Stimulated activated CD8-positive, alpha-beta memory T cell treated with anti-CD3 and anti-CD28 coated beads, Interleukin-15, amount 100 ng/mL, for 1 hour (primary cell): ENCODE measurements at regions not wholly inside any gene's neighbourhood (a gene's known extent, or its start where the extent isn't known, plus 50 kb on each side); places are given as distances from the start of the nearest gene placed in this dataset.

ENCODE experiments used
- DNase-seq: peaks from one replicate; pipeline ENCODE4 v3.0.0-alpha.2; 2020; ENCODE audit warnings: low read depth

DNA sequence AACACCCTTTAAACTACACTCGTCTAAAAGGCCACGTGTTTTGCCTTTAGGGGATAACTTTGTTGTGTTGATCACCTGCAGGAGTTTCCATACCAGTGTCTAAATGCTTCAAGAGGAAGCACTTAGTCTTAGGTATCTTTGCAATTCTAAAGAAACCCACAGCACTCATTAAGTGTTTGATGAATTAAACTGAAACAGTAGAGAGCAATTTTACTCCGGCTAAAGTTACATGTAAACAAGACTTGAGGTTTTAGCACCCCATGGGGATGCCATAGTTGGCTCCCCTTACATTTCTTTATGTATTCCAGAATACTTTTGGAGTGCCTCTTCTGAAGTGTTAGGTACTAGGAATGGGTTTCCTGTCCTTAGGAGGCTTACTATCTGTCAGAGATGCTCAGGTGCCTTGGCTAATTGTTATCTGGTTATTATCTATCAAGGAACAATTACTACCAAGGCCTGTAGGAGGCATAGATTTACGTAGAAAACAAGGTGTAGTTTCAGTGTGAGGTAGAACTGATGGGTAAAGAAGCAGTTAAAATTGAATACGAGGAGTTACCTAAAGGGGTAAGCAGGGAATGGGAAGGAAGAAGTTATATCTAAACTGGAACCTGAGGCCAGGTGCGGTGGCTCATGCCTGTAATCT lies 176.8 kb upstream of the SAMSN1 start:
- DNase-seq: no peak

DNA sequence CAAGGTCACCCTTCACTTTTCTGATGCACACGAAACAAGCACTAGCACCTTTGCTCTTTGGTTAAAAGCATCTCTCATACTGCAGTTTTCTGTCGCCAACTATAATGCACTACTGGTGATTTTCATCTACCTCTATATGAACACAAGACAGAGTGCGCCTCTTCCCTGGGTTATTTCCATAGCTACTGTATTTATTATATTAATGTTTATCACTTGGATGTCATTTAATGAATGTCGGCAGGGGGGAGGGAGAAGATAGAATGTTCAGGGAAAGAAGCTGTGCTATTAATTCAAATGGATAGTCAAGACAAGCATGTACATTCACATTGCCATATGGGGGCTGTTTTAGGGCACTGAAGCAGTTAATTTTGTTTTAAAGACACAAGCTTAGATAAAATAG lies 174.1 kb upstream of the SAMSN1 start:
- no peak for DNase-seq

DNA sequence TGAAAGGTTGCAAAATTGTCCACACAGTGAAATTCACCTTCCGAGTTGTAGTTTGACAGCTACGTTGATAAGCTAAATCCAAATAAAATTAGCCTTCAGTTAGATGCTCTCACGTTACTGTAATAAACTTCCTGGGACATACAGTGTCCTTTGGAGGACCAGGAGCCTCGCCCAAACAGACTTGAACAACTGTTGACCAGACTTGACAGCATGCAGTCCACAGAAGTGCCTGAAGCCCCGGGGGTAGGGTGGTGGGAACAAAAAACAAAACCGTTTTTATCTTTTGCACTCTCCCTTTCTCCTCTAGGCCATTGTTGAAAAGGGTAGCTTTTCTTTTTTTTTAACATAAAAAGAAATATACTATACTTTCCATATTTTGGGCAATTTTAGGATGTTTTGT lies 172.8 kb upstream of the SAMSN1 start:
- DNase-seq: no peak

DNA sequence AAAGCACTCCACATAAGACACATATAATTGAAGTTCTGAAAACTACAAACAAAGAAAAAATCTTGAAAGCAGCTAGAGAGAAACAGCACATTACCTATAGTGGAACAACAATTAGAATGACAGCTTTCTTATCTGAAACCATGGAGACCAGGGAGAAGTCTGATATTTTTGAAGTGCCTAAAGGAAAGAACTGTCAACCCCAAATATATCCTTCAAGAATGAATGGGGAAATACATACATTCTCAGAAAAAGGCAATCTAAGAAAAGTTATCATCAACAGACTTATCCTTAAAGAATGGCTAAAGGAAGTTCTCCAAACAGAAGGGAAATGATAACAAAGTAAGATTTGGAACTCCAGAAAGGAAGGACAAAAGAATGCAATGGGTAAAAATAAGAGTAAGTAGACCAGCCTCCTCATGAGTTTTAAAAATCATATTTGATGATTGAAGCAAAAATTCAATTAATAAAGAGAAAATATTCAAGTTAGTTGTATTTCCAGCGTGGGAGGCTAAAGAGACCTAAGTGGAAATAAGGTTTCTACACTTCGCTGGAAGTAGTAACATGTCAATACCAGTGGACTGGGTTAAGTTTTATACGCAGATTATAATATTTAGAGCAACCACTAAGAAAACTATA lies 170.8 kb upstream of the SAMSN1 start:
- no peak for DNase-seq

DNA sequence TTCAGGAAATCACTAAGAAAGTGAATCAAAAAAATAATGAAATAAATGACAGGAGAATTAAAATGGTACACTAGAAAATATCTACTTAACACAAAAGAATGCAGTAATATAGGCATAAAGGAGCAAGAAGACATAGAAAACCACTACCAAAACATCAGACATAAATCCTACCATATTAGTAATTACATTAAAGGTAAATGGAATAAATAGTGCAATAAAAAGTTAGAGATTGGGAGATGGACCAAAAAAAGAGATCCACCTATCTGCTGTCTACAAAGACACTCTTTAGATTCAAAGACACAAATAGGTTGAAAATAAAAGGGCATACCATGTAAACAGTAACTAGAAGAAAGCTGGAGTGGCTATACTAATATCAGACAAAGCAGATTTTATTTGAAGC lies 167.0 kb upstream of the SAMSN1 start:
- DNase-seq: no peak

DNA sequence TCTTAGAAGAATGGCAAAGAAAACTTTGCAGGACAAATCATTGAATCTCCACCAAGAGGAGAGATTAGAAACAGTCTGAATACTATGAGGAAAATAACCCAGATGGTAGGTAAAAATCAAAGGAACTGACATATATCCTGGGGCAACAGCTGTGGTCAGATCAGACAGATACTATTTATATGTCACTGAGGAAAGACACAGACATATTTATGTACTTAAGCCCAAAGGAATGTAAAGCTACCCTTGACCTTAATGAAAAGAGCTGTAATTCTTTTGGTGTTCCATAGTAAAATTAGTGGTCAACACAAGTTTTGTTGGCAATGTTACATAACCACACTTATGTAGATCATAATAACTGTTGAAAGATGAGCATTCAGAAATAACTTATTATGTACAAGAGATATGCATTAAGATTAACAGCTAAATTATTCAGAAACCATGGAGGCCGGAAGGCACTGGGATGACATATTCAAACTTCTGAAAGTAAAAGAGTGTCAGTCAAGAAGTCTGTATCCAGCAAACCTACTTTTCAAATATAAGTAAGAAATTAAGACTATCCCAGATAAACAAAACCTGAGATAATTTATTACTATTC lies 166.1 kb upstream of the SAMSN1 start:
- DNase-seq: no peak

DNA sequence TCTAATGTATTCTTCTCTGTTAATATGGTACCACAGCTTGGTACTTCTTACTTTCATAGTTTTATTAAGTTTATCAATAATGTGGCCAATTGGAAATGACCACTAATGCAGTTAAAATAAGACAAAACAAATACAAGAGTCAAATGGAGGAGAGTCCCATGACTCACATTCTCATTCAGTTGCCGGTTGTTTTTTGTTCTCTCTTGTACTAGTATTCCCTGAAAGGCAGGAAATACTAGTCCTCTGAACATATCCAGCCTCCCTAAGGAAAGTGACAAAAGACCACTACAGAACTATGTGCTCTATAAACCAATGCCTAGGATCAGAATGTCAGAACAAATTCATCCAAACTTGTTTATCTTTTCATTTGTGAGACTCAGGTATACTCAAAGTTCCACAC lies 165.2 kb upstream of the SAMSN1 start:
- DNase-seq: no peak

DNA sequence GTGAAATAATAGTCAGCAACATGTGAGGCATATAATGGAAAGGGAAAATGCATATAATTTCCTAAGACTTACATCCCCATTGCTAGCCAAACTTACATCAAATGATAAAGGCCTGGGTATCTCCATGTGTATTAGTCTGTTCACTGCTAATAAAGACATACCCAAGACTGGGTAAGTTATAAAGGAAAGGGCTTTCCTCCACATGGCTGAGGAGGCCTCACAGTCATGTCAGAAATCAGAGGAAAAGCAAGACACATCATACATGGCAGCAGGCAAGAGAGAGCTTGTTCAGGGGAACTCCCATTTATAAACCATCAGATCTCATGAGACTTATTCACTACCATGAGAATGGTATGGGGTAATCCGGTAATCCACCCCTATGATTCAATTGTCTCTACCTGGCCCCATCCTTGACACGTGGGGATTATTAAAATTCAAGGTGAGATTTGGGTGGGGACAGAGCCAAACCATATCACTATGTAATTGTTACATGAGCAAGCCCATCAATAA lies 161.5 kb upstream of the SAMSN1 start:
- no peak for DNase-seq

DNA sequence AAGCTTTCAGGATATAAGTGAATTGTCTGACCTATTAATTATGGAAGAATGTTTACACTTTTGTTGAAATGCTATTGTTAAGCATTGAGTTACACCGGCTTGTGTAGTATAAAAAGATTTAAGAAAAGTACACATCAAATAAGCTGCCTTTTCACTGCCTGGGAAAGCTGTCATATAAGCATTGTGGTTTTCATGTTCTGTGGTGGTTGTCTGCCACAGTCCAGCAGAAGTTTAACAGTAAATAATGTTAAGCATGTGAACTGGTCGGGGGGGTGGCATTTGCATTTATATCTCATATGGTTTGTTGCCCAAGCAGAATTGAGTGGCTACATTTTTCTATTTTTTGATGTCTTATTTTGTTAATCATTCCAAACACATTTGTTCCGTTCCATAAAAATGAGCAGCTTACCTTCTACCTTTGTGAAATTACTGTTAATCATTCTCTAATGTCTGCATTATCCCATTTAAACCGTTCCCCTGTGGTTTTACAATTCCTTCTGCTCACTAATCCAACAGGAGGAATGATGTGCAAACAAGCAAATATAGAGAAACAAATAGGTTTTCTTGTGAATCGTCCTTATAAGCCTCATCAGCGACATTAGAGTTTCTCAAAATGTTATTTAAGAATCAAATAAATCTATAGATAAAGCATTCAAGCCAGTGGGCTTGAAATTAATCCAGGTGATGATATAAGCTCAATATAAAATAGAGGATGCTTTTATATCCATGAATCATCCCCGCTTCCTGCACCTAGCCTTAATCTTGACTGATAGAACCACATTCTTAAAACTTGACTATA lies 160.8 kb upstream of the SAMSN1 start:
- DNase-seq: no peak

DNA sequence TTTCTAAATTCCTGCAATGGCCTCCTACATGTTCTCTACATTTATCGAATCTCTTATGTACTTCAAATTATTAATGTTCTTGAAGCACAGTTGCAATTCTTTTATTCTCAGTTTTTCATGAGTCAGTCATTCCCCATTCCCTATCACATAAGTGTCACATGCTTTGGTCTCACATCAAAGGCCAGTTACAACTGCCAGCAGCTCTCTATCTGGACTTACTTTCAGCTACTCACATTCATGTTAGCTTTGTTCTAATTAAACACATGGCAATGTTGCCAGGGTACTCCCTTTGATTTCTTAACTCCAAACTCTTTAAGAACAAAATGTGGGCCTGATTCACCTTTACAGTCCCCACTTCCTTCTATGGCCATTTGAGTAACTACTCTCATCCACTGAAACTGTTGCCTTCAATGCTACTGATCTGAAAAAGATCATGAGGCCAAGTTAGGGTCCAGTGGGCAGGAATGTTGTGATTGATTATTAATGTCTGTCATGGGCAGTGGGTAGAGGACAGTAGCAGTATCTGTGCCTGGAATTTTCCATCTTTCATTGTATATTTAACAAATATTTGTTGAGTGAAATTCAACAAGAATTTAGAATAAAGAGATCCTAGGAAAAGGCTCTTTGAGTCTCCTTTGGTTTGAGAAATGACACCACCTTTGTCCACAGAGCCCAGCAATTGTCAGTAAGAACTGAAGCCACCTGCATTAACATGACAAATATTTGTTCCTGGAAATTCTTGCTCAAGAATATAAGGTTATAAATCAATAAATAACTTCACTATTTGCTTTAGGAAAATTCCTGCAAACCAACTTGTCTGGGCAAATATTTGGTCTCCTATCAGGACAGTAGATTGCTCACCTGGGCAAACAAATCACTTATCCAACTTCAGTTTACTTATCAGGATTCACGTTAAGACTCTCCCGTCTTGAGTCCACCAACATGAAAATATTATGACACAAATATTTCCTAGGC lies 153.6 kb upstream of the SAMSN1 start:
- no peak for DNase-seq

DNA sequence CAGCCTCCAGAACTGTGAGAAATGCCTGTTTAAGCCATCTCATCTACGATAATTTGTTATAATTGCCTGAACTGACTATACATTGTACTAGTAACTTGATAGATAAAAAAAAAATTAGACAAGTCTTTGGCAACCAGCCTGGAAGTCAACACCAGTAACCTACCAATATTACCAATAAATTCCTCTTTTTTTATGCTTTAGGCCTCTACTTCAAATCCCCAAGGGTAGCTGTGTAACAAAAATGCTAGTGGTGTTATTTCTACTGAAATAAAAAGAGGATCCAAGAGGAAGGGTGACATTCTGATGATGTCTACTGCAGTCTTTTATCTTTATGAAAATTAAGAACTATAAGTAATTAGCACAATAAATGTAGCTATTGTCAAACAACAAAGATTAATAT lies 151.7 kb upstream of the SAMSN1 start:
- no peak for DNase-seq

DNA sequence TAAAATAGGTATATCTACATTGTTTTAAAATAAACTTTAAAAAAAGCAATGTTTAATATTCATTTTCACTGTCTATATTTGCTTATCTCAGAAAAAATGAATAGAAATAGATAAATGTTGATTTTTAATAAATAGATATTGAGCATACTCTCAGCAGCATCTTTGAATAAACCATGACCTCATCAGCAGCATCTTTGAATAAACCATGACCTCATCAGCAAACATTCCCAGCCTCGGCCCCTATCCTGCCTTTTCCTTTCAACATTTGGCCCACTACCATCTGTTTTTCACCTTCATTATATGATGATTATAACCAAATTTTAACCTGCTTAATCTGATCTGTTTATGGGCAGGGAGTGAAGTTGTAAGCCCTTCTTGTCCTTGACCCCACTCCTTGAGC lies 148.7 kb upstream of the SAMSN1 start:
- DNase-seq: no peak

DNA sequence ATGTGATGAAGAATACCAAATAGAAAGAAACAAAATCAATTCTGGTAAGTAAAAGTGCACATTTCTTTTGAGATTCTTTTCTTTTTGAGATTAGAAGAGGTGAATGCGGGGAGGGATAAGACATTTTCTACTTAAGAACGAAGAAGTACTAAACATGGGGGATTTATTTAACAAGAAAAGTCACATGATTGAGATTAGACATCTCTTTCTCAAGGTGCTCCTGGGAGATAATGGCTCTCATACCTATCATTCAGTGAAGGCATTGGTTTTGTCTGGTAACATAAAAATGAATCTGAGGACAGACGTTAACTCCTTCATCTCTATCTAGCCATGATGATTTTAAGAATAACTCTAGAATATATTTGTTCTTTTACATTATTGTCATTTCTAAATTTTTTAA lies 147.9 kb upstream of the SAMSN1 start:
- no peak for DNase-seq

DNA sequence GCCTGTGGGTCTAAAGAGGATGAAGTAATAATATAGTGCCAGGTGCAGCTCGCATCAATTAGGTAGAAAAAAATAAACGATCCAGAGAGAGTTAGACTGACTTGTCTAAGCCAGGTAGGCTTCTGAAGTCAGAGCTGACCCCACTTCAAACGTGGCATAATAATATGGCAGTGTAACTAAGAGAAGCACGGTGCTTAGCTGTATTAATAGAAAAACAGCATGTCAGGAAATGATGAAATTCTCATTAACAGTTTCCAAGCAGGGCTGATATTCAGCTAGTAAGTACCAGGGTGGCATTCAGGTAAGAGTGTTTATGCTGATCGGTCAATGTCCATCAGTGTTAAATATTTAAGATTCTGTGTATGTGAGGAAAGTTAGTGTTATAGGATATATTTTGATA lies 145.8 kb upstream of the SAMSN1 start:
- DNase-seq: no peak

DNA sequence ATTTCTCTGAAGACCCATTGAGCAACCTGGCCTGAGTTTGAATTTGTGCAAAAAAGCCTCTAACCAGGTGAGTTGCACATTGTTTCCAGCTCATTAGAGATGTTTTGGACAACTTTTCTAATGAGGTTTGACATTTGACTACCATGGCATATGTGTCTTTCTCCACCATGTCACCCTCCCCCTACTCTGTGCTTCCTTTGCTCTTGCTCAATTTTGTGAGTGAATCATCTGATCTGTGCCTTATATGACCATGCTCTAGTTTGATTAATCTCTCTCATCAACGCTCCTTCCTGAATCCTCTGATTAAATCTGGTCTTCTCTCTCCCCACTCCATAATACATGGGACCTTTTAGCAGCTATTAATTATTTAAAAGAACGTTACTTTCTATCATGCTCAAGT lies 144.8 kb upstream of the SAMSN1 start:
- no peak for DNase-seq

DNA sequence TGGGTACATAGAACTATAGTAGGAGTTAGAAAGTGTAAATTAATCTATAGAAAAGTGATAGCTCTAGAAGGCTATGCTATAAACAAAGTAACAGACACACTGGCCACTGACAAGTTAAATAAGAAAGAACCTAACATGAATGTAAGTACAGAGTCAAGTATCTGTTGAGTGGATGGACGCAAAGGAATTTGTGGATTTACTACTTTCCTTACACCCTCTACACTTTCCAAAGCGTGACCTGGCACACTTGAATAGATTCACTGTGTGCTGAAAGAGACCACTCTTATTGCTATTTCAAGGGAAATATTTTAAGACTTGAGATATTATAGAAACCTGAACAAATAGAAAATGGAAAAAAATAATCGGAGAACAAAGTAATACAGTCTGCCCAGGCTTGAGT lies 142.8 kb upstream of the SAMSN1 start:
- DNase-seq: no peak

DNA sequence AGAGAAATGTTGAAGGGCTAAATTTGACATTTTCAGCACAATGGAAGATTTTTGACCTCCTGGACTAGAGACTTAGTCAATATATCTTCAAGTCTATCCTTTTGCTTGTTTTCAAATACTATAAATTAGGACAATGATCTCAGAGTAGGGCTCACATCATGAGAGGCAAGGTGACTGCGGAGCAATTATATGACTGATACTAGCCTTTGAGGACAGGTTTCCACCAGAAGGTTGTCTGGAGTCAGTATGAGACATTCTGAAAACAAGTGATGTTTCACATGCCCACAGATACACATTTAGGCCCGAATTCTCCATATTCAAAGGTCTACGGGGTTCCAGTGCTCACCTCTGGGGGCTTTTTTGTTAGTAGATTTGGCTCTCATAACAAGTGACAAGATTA lies 142.3 kb upstream of the SAMSN1 start:
- no peak for DNase-seq

DNA sequence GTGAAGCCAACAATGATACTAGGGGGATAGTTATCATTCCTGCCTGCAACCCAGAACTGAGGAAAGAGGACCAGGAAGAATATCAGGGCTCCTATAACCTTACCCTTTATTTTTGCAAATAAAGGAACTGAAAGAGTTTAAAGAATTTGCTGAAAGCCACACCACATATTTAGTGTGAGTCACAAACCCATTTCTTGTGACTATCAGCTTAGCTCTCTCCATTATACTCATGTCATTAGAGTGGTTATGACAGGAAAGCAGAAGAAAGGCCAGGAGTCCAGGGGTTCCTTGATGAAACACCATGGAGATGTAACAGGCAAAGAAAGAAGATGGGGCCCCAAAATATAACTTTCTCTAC lies 141.1 kb upstream of the SAMSN1 start:
- DNase-seq: no peak

DNA sequence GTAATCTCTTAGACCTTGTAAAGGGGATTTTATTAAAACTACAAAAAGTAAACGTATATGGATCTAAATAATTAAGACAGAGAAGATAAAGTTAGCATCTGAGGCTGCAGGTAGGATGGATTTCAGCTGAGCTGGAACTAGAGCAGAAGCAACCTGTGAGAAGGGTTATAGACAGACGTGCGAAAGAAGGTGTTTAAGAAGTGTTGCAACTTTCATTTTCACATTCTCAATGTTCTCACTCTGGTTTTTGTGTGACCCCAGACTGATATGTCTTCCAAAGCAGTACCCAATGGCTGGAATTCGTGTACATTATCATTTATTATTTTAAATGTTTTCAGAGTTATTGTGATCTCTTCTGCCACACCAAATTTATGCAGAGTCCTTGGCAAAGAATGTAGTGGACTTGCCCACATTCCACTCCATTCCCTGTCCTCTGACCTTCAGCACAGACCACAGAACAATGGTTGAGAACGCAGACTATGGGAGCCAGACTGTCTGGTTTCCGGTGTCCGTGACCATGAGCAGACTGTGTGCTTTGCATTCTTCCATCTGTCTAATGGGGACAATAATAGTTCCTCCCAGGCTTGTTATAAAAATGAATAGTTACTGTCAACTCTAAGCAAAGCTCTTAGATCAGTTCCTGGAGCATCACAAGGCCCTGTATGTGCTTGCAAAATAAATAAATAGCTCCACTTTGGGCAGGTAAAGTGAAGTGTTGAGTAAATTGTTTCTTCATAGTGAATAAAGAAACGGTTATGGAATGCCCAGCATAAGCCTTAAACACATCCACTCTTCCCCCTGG lies 140.6 kb upstream of the SAMSN1 start:
- DNase-seq: no peak

DNA sequence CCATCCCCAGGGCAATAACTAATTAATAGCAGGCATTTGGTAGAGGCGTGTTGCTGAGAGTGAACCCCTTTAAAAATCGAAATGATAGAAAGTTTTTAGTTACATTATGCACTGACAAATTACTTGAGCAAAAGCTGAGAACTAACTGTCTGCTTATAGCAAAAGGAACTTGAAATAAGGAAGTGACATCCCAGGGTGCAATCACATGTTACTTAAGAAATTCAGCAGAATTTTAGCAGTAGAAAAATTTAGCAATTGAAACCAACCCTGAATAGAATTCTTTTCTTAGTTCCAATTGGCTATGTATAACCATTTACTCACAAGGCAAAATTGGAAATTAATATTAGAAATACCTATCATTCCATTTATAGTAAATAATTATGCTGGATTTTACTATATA lies 139.5 kb upstream of the SAMSN1 start:
- DNase-seq: no peak

DNA sequence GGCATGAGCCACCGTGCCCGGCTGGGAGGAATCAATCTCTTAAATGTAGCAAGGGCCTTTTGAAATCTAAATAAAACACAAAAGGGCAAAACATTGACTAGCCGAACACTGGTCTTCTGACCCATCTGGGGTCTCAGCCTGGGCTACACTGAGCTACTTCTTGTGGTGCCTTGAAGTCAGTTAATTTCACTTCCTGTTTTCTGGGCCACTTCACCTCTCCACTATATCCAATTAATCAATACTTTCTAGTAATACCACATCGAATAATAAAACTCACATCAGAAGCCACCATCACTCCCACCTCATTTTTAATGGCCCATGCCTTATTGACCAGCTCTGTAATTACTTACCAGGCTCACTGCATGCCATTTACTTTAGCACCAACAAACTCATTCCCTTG lies 138.0 kb upstream of the SAMSN1 start:
- DNase-seq: no peak
